Embryonic facial prominence (tissue), 1 donor: ENCODE measurements at regions not wholly inside any gene's neighbourhood (a gene's known extent, or its start where the extent isn't known, plus 50 kb on each side); places are given as distances from the start of the nearest gene placed in this dataset.
"Not testable (repeated sequence)": the region's sequence is repeated elsewhere in the genome, so short reads cannot be mapped to it uniquely, and the experiment has no call there.

Experiments used
- DNase-seq: peaks from one replicate; pipeline ENCODE4 v3.0.0-alpha.2; 2016; ENCODE audit errors: extremely low spot score

- DNase-seq, result no peak
These were observed 508.9 kb upstream of the TBL1XR1 start for GRCh38 chr3:177705976-177706823.

GRCh38 chr3:177709470-177709869 lies 512.2 kb upstream of the TBL1XR1 start:
- DNase-seq, result not testable (repeated sequence)

GRCh38 chr3:177710506-177710905 lies 513.2 kb upstream of the TBL1XR1 start:
- DNase-seq, result no peak

- DNase-seq, result no peak
These were observed 514.4 kb upstream of the TBL1XR1 start for GRCh38 chr3:177711637-177712036.

- no peak for DNase-seq
These were observed 516.9 kb upstream of the TBL1XR1 start for GRCh38 chr3:177713928-177714900.

- DNase-seq, result no peak
These were observed 517.7 kb upstream of the TBL1XR1 start for GRCh38 chr3:177714945-177715344.

GRCh38 chr3:177715980-177716379 lies 518.7 kb upstream of the TBL1XR1 start:
- no peak for DNase-seq

- not testable (repeated sequence) for DNase-seq
These were observed 523.6 kb upstream of the TBL1XR1 start for GRCh38 chr3:177720927-177721326.

GRCh38 chr3:177721864-177722785 lies 524.8 kb upstream of the TBL1XR1 start:
- no peak for DNase-seq

- no peak for DNase-seq
These were observed 526.8 kb upstream of the TBL1XR1 start for GRCh38 chr3:177724020-177724638.

GRCh38 chr3:177725165-177725564 lies 527.9 kb upstream of the TBL1XR1 start:
- no peak for DNase-seq

- no peak for DNase-seq
These were observed 529.5 kb upstream of the TBL1XR1 start for GRCh38 chr3:177726807-177727206.

GRCh38 chr3:177729956-177730681 lies 532.8 kb upstream of the TBL1XR1 start:
- no peak for DNase-seq

- DNase-seq, result no peak
These were observed 533.5 kb upstream of the TBL1XR1 start for GRCh38 chr3:177730814-177731213.

- no peak for DNase-seq
These were observed 534.5 kb upstream of the TBL1XR1 start for GRCh38 chr3:177731644-177732268.

GRCh38 chr3:177733233-177733632 lies 536.0 kb upstream of the TBL1XR1 start:
- no peak for DNase-seq

GRCh38 chr3:177733936-177734335 lies 536.7 kb upstream of the TBL1XR1 start:
- DNase-seq, result no peak

GRCh38 chr3:177735431-177735830 lies 538.1 kb upstream of the TBL1XR1 start:
- no peak for DNase-seq

- no peak for DNase-seq
These were observed 542.2 kb upstream of the TBL1XR1 start for GRCh38 chr3:177739461-177739860.

GRCh38 chr3:177740254-177740653 lies 543.0 kb upstream of the TBL1XR1 start:
- DNase-seq, result no peak
